HG03103 (cell line): ENCODE measurements at regions not wholly inside any gene's neighbourhood (a gene's known extent, or its start where the extent isn't known, plus 50 kb on each side); places are given as distances from the start of the nearest gene placed in this dataset.

Source experiments
- ATAC-seq: cut with Tn5 transposase; IDR thresholded peaks from one replicate; pipeline ENCODE4 v1.9.1; 2021; ENCODE audit warnings: low read depth; ENCODE audit not compliant: unreplicated experiment

DNA sequence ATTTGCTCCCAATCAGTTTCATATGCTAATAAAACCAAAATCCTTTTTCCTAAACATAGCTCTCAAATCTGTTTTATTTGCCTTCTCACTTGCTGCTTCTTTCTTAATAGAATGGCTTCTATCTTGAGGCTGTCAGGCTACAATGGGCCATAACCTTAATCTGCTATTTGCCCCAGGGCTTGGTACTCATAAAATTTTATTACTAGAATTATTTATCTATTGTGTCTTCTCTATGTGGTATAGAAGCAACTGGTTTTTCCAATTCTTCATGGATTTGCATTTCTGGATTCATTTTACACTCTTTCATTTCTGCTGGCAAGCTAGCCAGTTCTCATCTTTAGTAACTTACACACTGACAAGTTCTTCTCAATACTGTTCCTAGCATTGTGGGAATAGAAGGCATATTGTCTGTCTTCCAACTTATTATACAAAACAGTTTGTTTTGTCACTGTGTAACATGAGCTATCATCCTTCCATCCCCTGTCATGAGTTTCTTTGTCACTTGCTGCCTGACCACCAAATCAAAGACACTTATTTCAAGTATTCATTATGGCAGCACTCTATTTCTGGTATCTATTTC, 96.6 kb upstream of the KCNIP4 start:
- no peak for ATAC-seq

DNA sequence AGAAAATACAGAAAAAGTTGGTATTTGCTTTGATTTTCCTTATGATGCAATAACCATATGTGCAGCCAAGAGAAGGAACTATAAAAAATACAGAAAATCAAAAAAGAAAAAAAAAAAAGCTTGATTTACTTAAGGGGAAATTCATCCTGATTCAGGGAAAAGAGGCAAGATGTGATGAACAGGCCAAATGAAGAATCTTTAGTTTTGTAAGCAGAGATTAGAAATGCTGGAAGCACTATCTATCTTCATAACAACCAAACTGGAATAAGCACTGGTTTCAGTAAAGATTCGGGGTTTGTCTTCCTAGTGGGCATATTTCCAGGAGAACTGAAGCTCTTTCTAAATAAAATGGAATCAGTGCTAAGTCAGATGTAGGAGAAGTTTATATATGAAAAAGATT, 82.9 kb upstream of the KCNIP4 start:
- no peak for ATAC-seq

DNA sequence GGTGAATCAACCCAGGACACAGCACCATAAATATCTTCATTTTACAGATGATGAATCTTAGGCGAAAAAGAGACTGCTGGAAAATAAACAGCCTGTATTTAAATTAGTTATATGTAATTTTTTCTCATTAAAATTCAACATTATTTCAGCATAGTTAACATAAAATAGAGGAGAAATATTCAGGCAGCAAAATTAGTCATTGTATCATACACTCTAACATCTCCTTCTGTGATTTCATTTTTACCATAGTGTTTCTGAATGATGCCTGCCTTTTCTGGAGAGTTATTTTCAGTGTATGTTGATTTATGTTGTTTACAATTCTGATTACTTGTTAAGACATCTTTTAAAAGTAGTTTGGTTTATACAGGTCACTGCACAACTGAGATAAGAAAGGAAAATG, 82.3 kb upstream of the KCNIP4 start:
- no peak for ATAC-seq

DNA sequence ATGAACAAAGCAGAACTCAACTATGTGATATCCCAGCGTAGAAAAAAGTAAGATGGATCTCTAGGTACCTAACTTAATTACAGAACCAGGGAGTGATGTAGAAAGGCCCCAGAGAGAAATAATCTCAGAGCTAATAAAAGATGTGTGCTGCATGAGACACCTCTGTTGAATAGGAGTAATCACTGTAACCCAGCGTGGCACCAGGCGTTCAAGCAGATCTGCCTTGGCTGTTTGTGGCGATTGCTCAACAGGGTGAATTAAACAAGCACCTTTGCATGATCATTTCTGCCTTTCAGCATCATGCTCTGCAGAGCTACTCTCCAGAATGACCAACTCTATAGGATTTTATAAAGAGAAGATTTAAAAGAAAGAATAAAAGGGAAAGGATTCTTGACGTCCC, 81.7 kb upstream of the KCNIP4 start:
- ATAC-seq = no peak

DNA sequence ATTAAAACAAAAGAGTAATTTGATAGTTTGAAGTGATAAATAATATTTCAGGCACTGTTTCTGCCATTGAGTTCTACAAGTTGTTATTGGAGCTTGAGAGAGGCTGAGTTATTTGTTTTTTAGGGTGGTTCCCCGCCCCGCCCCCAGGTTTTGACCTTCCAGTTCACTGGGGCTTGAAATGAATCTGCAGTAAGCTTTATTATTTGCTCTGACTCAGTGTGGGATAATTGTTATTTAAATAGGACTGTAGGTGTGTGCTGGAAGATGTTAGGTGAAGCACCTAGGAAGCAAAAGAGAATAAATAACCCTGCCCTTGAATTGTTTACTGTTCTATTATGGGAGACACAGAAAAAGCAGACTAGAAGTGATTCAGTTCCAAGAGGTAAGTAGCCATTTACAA, 81.2 kb upstream of the KCNIP4 start:
- no peak for ATAC-seq

DNA sequence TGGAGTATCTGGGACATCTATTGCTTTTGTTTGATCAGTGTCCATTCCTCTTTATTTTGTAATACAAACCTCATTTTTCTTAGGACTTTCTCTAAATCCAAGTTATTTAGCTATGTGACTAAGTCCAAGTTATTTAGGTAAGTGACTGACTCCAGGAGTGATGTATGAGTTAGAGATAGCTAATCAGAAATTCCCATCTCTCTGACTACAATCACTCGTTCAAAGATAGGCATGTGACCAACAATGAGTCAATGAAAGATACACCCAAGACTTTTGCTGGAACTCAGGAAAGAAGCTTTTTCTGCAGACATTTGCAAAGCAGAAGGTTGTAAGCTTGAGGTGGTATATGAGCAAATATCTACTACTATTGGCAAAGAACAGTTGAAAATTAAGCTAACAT, 72.5 kb upstream of the KCNIP4 start:
- ATAC-seq = no peak

DNA sequence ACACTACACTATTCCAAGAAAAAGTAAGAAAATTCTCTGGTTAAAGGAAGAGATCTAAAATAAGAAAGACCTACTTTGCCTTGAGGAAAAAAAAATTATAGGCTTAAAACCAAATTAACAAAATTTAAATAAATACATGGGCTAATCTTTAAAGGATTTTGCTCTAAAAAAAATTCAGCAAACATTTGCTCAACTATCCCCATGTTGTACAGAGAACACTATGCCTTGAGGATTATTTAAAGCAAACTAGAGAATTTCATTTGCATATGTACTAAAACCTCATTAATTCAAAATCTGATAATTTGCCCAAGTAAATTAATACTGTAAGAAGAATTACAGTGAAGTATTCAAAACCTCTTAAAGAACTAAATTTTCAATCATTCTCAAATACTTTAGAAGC, 71.6 kb upstream of the KCNIP4 start:
- ATAC-seq = no peak

DNA sequence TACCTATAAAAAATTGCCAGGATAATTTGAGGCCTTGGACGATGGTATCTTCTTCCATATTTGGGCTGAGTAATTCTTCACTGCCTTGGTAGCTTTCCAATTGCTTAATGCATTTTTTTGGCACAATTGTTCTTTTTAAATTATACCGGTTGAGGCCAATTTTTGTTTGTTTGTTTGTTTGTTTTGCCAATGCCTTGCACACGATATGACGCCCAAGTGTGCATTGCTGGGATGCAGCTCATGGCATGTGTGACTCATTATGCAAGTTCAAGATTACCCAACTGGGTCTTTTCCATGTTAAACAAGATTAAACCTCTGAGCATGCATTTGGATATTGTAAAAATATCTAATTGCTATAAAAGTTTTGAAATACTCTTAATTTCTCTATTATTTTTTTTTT, 71.1 kb upstream of the KCNIP4 start:
- ATAC-seq = no peak

DNA sequence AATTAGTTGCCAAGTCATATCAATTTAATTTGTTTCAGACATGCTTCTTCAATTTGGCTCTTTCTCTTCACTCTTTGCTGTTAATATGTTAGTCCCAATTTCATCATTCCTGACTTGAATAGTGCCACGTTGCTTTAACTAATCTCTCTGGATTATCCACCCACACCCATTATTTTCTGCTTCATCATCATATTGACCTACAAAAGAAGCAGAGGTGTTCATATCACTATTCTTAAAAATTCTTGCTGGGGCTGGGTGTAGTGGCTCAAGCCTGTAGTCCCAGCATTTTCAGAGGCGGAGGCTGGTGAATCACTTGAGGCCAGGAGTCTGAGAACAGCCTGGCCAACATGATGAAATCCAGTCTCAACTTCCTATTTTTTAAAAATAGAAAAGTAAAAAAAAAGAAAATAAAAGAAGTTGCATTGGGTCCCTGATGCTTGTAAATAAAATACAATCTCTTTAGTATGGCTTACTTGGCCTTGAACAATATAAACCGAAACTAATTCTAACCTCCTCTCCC, 65.7 kb upstream of the KCNIP4 start:
- no peak for ATAC-seq

DNA sequence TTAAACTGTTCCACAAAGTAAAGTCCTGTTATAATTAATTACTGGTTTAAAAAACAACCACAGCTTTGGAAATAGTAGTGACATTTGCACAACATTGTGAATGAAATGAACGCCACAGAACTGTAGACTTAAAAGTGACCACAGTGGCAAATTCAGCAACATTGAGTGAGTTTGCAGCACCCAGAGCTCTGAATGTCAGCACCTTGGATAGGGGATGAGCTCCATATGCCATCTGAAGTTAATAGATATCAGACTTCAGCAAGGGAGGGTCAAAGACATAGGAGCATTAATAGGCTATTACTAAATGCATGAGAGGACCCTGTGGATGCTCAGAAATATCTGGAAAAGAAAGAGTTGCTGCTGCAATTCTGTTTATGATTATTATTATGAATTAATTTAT, 55.3 kb upstream of the KCNIP4 start:
- no peak for ATAC-seq
